ENCODE measurements at regions not wholly inside any gene's neighbourhood (a gene's known extent, or its start where the extent isn't known, plus 50 kb on each side); places are given as distances from the start of the nearest gene placed in this dataset.

DNA sequence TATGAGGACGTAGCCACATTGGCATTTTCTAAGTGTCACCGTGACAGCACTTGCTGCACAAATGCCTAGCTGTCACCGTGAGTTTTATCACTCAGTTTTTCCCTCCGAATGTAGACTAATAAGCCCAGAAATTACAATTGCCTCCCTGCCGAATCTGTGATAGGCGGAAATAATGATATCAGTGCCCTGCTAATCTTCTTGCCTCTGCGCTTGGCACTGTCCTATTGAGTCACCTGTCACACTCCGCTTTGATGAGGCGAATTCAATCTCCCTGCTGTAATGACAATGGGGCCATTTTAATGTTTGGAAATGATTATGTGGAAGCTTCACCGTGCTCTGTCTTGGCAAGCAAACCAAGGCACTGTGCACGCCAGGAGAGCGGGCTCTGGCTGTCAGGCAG is 112.8 kb downstream of the LINC00237 start:
- DNase-seq (ENCODE audit: extremely low read depth in 1 of 2, low read depth in 1 of 2): no peak

DNA sequence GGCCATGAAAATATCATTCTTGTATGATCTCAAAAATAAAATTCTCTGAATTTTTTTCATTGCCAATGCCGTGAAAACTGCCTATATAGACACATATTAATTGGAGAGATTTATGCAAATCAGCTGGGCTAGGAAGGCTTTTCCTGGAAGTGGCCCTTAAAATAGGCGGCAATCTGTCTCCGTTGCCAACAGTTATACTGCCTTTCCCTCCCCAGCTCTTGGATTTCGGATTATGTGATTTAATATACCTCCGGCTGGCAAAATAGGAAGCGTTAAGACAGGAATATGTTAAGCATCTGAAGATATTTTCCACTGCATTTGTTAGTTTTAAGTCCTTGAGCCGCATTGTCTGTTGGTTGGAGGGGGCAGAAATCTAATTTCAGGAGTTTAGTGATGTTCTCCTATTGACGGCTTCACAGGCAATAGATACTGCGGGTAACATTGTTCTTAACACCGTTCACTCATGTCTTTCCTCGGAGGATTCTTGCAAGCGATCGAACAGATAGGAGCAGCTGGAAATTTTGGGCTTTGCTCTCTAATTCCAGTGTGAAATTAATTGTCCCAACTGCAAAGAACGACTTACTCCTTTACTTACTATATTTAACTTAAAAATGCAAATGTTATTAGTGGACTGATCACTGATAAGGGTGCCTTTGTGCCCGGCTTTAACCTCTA is 113.3 kb downstream of the LINC00237 start:
- no peak for DNase-seq (ENCODE audit: extremely low read depth in 1 of 2, low read depth in 1 of 2)

DNA sequence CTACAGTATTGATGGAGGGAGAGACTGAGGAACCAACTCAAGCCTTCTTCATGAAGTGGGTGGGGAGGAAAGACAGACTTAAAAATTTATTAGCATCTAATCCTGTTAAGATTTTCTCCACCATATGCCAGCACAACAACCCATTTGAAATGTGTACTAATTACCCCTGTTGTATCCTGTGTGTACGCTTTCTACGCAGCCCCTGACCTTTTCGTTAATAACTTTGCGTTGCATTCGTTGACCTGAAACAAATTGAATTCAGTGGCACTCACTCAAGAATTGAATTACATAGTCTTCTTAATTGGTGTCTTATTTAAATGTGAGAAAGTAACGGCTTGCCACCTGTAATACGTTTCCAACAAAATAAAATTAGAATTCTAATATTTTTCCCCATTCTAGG is 113.9 kb downstream of the LINC00237 start:
- no peak for DNase-seq (ENCODE audit: extremely low read depth in 1 of 2, low read depth in 1 of 2)

DNA sequence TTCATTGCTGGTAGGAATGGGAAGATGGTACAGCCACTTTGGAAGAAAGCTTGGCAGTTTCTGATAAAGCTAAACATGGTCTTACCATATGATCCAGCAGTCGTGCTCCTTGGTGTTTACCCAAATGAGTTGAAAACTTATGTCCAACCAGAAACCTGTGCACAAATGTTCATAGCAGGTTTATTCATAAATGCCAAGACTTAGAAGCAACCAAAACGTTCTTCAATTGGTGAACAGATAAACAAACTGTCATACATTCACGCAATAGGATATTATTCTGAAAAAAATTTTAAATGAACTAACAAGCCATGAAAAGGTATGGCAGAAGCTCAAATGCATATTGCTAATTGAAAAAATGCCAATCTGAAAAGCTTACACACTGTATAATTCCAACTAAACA is 117.1 kb downstream of the LINC00237 start:
- DNase-seq (ENCODE audit: extremely low read depth in 1 of 2, low read depth in 1 of 2): no peak

DNA sequence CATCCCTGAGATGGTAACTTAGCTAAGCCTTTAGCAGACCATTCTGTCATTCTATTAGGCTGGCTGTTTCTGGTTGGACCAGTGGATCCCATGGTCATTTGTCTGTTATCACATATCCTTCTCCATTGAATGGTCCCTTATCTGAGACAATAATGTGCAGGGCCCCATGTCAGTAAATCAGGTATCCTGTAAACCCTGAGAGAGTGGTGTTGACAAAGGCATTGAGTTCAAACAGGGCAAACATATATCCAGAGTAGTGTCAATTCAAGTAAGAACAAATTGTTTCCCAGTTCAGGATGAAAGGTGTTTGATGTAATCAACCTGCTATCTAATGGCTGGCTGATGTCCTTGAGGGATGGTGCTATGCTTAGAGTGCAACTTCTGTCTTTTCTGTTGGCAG is 126.2 kb downstream of the LINC00237 start:
- no peak for DNase-seq (ENCODE audit: extremely low read depth in 1 of 2, low read depth in 1 of 2)

DNA sequence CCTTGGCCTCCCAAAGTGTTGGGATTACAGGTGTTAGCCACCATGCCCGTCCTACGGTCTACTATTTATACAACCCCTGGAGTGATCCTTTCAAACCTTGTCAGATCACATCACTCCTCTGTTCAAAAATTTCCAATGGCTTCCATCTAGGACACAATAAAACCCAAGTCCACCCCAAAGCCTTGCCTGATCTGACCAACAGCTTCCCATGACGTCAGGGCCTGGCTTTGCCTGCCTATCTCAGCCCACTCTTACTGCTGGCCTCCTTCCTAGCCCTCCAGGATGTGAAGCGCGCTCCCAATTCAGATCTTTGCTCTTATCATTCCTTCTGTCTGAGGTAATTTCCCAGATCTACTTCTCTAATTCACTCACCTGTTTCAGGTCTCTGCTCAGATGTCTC is 128.4 kb downstream of the LINC00237 start:
- DNase-seq (ENCODE audit: extremely low read depth in 1 of 2, low read depth in 1 of 2): no peak

DNA sequence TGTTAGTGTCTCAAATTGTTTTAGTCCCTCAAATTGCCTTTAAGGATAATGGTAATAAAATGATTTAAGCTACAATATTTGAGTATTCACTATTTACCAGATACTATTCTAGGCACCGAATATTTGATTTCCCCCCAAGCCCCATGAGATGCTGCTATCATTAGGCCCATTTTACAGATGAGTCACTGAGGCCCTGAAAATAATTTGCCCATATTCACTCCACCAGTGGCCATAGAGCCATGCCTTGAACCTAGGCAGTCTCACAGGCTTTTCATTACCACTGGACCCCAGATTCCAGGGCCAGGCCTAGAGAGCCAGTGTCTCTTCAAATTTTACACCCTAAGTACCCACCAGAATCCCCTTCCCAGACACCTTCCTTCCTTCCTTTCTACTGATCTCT is 133.7 kb downstream of the LINC00237 start:
- DNase-seq (ENCODE audit: extremely low read depth in 1 of 2, low read depth in 1 of 2): no peak

DNA sequence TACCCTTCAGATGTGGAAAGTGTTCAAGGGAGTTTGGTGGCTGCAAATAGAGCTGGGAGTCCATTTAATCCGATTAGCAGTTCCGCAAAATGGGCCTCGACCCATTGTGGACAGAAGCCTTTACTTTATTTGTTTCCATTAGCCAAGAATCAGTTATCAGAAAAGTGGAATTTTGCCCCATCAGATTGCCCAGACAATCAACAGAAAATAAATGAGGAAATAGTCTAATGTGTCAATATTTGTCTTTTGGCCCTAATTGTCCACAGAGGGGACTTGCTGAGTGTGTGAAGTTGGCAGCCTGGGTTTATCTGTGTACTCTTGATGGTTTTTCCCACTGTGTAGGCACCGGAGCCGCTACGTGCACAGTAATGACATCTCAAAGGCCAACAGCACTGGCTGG is 134.3 kb downstream of the LINC00237 start:
- DNase-seq (ENCODE audit: extremely low read depth in 1 of 2, low read depth in 1 of 2): no peak

DNA sequence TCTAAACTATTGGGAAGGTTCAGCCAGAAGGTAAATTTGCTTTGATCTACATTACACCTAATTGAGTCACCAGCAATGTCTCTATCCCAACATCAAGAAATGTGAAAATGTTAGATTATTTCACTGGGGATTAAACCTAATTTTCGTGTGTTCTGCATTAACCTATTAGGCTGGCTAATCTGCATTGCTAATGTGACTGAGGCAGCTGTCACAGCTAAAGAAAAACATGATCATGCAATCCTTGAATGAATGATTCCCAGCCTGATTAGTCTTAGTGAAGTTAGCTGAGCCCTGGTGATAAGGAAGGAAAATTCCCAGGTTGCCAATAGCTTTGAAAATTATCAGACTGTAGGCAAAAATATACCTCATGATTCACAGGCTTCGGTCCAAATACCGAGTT is 135.3 kb downstream of the LINC00237 start:
- no peak for DNase-seq (ENCODE audit: extremely low read depth in 1 of 2, low read depth in 1 of 2)

DNA sequence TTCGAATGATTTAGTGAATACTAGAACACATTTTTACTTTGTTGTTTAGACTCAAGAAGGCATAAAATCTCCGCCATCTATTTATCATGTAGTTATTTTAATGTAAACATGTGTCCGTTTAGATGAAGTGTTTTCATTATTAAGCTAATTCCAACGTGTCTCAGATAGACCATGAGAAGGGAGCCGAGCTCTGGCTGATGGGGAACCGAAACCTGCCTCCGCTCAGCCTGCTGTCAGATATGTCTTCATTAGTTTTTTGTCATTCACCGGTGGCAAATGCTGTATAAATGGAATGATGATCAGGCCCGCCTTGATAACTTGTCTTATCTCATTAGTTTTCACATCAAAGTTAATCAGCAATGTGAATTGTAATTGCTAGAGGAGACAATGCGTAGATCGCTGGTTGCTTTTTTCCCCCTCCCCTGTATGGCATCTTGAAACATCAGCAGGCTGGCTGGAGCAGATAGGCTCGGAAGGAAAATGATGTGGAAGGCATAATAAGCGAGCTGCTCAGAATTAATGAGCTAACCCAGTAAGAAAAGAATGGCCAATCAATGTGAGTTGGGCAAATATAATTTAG is 136.4 kb downstream of the LINC00237 start:
- DNase-seq (ENCODE audit: extremely low read depth in 1 of 2, low read depth in 1 of 2): no peak

DNA sequence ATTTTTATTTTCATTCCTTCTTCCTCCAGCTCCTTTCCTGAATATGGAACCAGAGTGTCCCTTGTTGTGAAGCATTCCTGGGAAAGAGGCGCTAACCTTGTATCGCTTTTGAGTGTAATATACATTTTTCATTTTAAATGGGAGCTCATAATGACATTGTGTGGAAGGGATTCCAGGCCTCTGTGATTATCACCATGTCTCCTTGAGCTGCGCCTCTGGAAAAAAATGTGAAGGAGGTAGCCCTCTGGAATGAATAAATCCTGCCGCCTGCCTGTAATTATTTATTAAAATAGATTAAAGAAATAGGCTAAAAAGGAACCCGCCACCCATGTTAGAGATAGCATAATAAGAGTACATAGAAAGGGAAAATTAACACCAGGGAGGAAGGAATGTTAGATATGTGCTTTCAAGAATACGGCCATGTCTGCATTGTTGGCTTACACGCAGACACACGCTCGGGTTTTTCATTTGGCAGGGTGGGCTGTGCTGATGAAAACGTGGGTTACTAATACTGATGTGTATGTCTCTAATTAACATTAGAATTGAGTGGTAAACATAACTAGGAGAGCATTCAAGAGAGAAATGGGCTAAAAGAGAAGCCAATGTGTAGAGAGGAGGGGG is 138.5 kb downstream of the LINC00237 start:
- no peak for DNase-seq (ENCODE audit: extremely low read depth in 1 of 2, low read depth in 1 of 2)

DNA sequence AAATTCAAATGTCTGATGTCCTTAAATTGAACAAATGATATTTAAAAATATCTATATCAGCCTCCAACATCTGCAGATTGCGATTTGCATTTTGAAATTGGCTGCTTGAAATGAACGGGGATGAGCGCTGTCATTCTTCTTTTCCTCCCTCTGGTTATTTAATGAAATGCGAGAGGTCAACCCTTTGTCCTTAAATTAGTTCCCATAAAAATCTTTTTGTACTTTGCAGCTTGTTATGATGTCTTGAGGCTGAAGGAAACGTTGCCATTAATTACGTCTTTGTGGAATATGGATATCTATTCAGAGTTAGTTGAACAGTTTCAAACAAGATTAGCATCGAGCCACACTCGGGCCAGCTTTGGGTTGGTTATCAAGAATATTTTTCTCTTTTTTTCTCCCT is 140.0 kb downstream of the LINC00237 start:
- no peak for DNase-seq (ENCODE audit: extremely low read depth in 1 of 2, low read depth in 1 of 2)

DNA sequence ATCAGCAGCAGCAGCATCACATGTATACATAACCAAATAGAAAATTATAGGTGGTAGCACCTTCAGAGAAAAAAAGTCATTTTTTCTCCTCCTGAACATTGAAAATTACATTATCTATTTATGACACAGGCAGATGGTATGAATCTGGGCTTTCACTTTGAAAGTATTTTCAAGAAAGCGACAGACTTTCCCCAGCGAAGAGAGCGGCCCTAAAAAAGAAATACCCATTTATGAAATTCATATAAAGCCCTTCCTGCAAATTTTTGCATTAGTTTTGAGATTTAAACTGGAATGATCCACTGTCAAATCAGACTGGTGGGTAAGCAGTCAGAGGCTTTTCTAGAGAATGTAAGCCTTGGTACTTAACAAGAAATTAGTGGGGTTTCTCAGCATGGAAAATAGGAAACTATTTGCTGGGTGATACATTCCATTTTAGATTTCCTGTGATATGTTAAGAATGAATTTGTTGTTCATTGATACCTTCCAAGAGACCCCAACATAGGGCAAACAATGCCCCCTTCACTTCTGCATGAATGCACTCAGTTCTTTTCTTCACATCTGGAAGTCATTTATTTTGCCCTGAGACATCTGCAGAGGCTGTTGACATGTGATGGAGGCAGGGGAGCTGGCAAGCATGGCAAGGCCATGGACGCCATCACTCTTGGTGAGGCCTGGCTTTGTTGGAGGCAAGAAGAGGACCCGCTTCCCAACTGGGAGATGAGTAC is 147.0 kb downstream of the LINC00237 start:
- DNase-seq (ENCODE audit: extremely low read depth in 1 of 2, low read depth in 1 of 2): no peak

DNA sequence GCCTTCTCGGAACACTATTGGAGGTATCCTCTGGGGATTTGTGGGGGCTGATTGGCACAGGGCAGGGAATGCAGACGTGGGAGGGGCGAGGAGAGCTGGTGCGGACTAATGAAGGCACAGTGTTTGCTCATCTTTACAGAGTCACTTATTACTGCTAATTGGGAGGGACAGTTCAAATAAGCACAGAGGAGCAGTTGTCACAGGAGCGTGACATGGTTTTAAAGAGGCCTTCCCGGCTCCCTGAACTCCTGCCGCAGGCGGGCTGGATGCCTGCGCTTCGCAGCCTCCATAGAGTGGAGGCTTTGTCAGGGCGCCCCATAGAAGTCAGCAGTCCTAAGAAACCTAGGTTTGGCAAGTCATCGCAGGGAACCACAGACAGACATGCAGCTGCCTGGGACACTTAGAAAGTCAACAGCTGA is 149.6 kb downstream of the LINC00237 start:
- DNase-seq (ENCODE audit: extremely low read depth in 1 of 2, low read depth in 1 of 2): no peak

DNA sequence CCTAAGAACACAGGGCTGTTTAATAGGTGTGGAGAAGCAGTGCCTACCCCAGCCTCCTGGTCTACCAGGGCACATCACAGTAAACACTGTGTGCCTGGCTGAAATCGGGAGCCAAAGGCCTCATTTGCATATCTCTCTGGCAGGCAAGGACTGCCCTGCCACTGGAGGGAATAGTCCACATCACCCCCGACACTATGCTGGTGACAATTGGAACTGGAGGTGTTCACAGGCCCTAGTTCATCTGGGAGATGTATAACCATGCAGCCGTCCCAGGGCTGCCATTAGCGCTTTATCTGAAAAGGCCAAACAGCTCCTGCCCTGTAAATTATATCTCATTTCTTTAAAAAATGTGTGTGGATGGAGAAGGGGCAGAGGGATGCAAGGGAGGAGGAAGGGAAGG is 150.3 kb downstream of the LINC00237 start:
- DNase-seq (ENCODE audit: extremely low read depth in 1 of 2, low read depth in 1 of 2): no peak

DNA sequence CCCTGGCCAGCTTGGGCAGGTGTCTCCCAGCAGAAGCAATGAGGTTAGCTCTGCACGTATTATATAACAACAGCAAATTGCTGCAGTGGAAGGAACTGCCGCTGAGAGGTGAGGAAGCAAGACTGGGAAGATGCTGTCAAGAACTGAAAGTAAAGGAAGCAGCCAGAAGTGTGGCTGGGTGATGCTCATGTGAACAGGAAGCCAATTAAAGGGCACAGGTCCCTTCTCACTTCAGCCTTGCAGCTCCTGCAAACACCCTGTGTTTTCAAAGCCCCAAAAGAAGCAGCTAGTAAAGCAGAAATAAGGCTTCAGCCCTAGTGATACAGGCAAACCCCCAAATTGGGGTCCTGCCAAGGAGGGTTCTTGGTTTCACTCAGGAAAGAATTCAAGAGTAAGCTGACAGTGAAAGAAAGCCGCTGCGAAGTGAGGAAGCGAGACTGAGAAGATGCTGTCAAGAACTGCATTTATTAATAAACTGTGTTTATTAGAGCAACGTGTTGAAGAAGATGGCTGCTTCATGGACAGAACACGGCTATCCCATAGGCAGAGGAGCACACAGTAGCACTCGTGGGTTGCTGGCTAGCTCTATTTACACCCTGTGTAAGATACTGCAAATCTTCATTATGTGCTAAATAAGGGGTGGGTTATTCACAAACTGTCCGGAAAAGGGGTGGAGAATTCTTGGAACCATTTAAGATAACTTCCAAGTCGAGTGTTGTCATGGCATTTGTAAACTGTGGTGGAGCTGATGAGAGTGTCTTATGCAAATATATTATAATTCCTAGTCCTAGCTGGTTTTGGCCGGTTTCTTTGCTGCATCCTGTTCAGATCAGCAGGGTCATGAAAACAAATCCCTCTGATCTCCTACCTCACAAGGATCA is 152.2 kb downstream of the LINC00237 start:
- no peak for DNase-seq (ENCODE audit: extremely low read depth in 1 of 2, low read depth in 1 of 2)

DNA sequence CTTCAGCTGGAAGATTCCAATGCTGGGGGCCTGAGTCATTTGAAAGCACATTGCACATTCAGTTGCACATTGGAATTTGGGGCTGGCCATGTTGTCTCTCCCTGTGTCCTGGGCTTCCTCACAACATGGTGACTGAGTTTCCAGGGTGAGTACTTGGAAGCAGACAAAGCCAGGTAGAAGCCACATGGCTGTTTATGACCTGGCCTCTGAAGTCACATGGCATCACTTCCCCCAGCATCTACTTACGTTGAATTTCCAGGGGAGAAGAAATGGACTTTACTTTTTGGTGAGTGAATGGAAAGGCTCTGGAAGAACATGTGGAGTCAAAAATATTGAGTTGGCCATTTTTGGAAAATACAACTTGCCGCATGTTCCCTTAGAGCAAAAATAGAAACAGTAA is 155.5 kb downstream of the LINC00237 start:
- no peak for DNase-seq (ENCODE audit: extremely low read depth in 1 of 2, low read depth in 1 of 2)

DNA sequence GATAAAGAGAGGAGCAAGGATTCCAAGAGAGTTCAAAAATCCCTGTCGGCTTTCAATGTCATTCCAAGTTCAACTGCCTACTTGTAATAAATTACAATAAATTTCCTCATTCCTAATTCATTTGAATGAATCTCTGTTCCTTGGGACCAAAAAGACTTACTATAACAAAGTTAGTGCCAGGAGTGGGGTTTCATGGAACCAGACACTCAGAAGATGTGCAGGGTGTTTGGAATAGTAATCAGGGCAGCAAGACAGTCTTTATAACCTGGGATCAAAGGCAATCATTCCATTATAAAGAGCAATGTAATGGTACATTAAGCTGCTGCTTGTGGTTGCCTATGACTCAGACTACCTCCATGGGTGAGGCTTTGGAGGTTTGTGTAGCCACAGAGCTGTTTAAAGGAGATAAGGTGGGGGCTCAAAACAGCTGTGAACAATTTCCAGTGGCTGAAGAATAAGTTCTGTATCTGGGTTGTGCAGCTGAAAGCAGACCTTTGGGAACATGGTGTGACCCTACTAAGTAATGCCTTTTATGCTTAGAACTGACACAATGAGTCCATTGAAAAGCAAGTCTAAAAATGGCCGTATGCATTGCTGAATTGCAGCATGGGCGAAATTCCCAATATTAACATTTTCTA is 159.9 kb downstream of the LINC00237 start:
- no peak for DNase-seq (ENCODE audit: extremely low read depth in 1 of 2, low read depth in 1 of 2)

DNA sequence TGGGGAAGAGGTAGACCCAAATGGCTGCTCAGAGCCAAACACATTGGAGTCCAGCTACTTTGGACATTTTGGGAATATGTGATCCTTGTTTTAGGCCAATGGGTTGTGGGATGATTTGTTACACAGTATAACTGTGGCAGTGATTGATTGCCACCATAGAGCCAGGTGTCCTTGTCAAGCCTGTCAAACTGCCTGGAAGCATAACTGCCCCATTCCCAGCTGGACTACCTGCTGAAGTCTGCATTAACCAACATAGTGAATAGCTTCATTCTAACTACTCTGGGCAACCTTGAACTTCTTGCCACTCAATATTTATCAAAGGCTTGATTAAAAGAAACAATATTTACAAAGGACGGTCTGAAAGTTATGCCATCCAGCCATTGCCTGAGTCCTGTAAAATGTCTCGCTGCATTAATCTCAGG is 164.7 kb downstream of the LINC00237 start:
- no peak for DNase-seq (ENCODE audit: extremely low read depth in 1 of 2, low read depth in 1 of 2)

DNA sequence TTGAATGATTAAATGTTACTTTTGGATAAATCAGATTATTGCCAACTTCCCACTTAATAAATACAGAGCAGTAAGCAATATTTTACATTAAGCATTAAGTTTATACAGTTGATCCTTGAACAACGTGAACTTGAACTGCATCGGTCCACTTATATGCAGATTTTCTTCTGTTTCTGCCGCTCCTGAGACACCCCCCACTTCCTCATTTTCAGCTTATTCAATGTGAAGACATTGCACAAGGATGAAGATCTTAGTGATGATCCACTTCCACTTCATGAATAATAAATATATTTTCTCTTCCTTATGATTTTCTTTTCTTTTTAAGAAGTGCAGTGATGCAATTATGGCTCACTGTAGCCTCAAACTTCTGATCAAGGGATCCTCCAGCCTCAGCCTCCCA is 167.2 kb downstream of the LINC00237 start:
- no peak for DNase-seq (ENCODE audit: extremely low read depth in 1 of 2, low read depth in 1 of 2)
